Neural cell (in vitro differentiated cells): ENCODE measurements at regions not wholly inside any gene's neighbourhood (a gene's known extent, or its start where the extent isn't known, plus 50 kb on each side); places are given as distances from the start of the nearest gene placed in this dataset.
"Not testable (repeated sequence)": the region's sequence is repeated elsewhere in the genome, so short reads cannot be mapped to it uniquely, and the experiment has no call there.

ENCODE experiments used
- H2AFZ ChIP-seq: fragments of 200-600, 300-800 bp; sonication (generic), shearing (Covaris generic); 2 replicates; pipeline ENCODE4 v1.6.0; 2014; ENCODE audit warnings: low read depth, mild to moderate bottlenecking, antibody characterized with exemption, low read length, moderate library complexity
- H3F3A ChIP-seq: fragments of 200-600 bp; shearing (Covaris generic); 2 replicates; pipeline ENCODE4 v1.6.1; 2016; ENCODE audit warnings: mild to moderate bottlenecking, moderate library complexity, mixed read lengths, antibody characterized with exemption, low read length; ENCODE audit not compliant: insufficient read depth, poor library complexity, severe bottlenecking
- H3K27ac ChIP-seq: fragments of 200-600, 300-800 bp; sonication (generic), shearing (Covaris generic); 2 replicates; pipeline ENCODE4 v1.5.1; 2014; ENCODE audit warnings: mild to moderate bottlenecking, low read length, moderate library complexity
- H3K27me3 ChIP-seq: fragments of 300-800, 200-600 bp; sonication (generic), shearing (Covaris generic); 2 replicates; pipeline ENCODE4 v1.6.0; 2014; ENCODE audit warnings: mild to moderate bottlenecking, low read depth, low read length, moderate library complexity; ENCODE audit not compliant: insufficient read depth
- H3K36me3 ChIP-seq: fragments of 300-800, 200-600 bp; sonication (generic), shearing (Covaris generic); 2 replicates; pipeline ENCODE4 v1.5.1; 2014; ENCODE audit warnings: mild to moderate bottlenecking, antibody characterized with exemption, low read length, moderate library complexity; ENCODE audit not compliant: insufficient read depth
- H3K4me2 ChIP-seq: fragments of 300-800, 200-600 bp; sonication (generic), shearing (Covaris generic); 2 replicates; pipeline ENCODE4 v1.6.0; 2014; ENCODE audit warnings: mild to moderate bottlenecking, low read length
- H3K4me3 ChIP-seq: fragments of 300-800, 200-600 bp; sonication (generic), shearing (Covaris generic); 2 replicates; pipeline ENCODE4 v1.5.1; 2014; ENCODE audit warnings: mild to moderate bottlenecking, low read length, moderate library complexity
- H3K79me2 ChIP-seq: fragments of 200-600 bp; shearing (Covaris generic); replicated peaks from 2 replicates; pipeline ENCODE4 v1.6.0; 2014; ENCODE audit warnings: mild to moderate bottlenecking, low read length, moderate library complexity; ENCODE audit not compliant: insufficient read depth
- H3K9ac ChIP-seq: fragments of 300-800, 200-600 bp; sonication (generic), shearing (Covaris generic); 2 replicates; pipeline ENCODE4 v1.6.1; 2016; ENCODE audit warnings: mild to moderate bottlenecking, low read length, mixed read lengths
- H3K9me2 ChIP-seq: fragments of 200-600 bp; shearing (Covaris generic); 2 replicates; pipeline ENCODE4 v1.6.1; 2016; ENCODE audit warnings: mild to moderate bottlenecking, low read length, mixed read lengths; ENCODE audit not compliant: insufficient read depth
- H3K9me3 ChIP-seq: fragments of 200-600, 300-800 bp; sonication (generic), shearing (Covaris generic); 2 replicates; pipeline ENCODE4 v1.6.1; 2016; ENCODE audit warnings: mild to moderate bottlenecking, mixed run types, low read length, moderate library complexity, mixed read lengths
- H4K20me1 ChIP-seq: fragments of 200-600 bp; shearing (Covaris generic); 2 replicates; pipeline ENCODE4 v1.6.1; 2016; ENCODE audit warnings: mild to moderate bottlenecking, mixed run types; ENCODE audit not compliant: insufficient read depth
- EP300 ChIP-seq: fragments of 450-650 bp; conservative IDR thresholded peaks from 2 replicates; pipeline ENCODE4 v1.6.1; 2014; ENCODE audit warnings: antibody characterized with exemption, mild to moderate bottlenecking, moderate library complexity; ENCODE audit not compliant: poor library complexity, severe bottlenecking
- EZH2 ChIP-seq: fragments of 200-600, 300-800 bp; shearing (Covaris generic), sonication (generic); IDR thresholded peaks from 2 replicates; pipeline ENCODE4 v1.6.1; 2014; ENCODE audit warnings: antibody characterized with exemption, low read length, borderline replicate concordance, mild to moderate bottlenecking; ENCODE audit not compliant: insufficient read depth, poor library complexity, severe bottlenecking
- MXI1 ChIP-seq: fragments of 450-650 bp; conservative IDR thresholded peaks from 2 replicates; pipeline ENCODE4 v1.6.1; 2014; ENCODE audit warnings: antibody characterized with exemption, mild to moderate bottlenecking; ENCODE audit not compliant: poor library complexity, severe bottlenecking
- POLR2AphosphoS5 ChIP-seq: IDR thresholded peaks from 2 replicates; pipeline ENCODE4 v1.6.1; 2012
- RAD21 ChIP-seq: fragments of 450-650 bp; conservative IDR thresholded peaks from 2 replicates; pipeline ENCODE4 v1.6.1; 2014; ENCODE audit warnings: antibody characterized with exemption, mild to moderate bottlenecking, moderate library complexity
- SMC3 ChIP-seq: fragments of 450-650 bp; conservative IDR thresholded peaks from 2 replicates; pipeline ENCODE4 v1.6.1; 2014; ENCODE audit warnings: antibody characterized with exemption, mild to moderate bottlenecking, moderate library complexity; ENCODE audit not compliant: poor library complexity
- TAF1 ChIP-seq: IDR thresholded peaks from 2 replicates; pipeline ENCODE4 v1.6.1; 2012; ENCODE audit warnings: low read depth
- TF ChIP-seq, protein P1 (sequence below): fragments of 450-650 bp; IDR thresholded peaks from 2 replicates; pipeline ENCODE4 v1.5.1; 2014; ENCODE audit warnings: antibody characterized with exemption, mild to moderate bottlenecking, moderate library complexity; ENCODE audit not compliant: poor library complexity, severe bottlenecking
- TF ChIP-seq, protein P2 (sequence below): IDR thresholded peaks from 2 replicates; pipeline ENCODE4 v1.6.1; 2012; ENCODE audit warnings: borderline replicate concordance

DNA sequence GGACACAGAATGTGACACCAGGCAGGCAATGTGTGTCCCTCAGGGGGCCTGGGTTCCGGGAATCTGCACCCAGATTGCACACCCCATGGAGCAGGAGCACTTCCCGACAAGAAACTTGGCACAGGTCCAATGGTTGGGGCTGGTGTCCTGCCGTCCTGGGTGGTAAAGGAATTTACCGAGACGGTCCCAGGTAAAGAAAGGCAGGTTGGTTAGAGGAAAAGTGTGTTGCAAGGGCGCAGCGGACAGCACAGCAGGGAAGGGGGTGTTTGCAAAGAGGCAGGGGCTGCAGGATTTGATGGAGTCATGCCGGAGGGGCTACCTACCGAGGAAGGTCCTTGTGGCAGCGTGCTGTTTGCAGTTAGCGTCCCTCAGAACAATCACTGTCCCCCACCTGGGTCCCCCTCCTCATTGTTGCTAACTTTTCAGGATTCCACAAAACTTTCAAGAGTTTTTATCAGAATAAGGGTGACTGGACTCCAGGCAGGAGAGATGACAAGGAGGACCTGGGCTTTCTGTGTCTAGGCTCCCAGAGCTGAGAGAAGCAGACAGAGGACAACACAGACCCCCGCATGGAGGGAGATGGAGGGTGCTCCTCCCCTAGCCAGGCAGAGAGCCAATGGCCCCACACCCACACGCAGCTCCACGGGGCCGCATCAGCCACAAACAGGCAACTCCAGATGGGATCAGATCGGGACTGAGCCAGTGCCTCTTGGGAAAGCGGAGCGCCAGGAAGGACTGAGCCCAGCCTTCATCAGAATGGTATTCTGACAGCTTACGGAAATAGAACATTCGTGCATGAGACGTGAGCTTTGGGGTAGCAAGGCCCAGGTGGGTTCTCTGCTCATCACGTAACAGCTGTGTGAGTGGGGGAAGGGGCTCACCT lies 1423.9 kb downstream of the BRD1 start:
- H3K9me3 ChIP-seq, result no peaks in the 10 kb centered on the region
- H3K4me2 ChIP-seq, result no peak overlapping the region
- H3F3A ChIP-seq, result no peaks in the 10 kb centered on the region
- no peak overlapping the region for H3K27ac ChIP-seq
- no peaks in the 10 kb centered on the region for H3K9me2 ChIP-seq
- no peaks in the 10 kb centered on the region for H4K20me1 ChIP-seq
- H3K36me3 ChIP-seq, result no peaks in the 10 kb centered on the region
- no peak overlapping the region for H3K9ac ChIP-seq
- no peak overlapping the region for H2AFZ ChIP-seq
- no peaks in the 10 kb centered on the region for H3K27me3 ChIP-seq
- no peak overlapping the region for H3K4me3 ChIP-seq
- no peaks in the 10 kb centered on the region for H3K79me2 ChIP-seq
- TF ChIP-seq SMC3, result no peak
- TF ChIP-seq, protein P1, sequence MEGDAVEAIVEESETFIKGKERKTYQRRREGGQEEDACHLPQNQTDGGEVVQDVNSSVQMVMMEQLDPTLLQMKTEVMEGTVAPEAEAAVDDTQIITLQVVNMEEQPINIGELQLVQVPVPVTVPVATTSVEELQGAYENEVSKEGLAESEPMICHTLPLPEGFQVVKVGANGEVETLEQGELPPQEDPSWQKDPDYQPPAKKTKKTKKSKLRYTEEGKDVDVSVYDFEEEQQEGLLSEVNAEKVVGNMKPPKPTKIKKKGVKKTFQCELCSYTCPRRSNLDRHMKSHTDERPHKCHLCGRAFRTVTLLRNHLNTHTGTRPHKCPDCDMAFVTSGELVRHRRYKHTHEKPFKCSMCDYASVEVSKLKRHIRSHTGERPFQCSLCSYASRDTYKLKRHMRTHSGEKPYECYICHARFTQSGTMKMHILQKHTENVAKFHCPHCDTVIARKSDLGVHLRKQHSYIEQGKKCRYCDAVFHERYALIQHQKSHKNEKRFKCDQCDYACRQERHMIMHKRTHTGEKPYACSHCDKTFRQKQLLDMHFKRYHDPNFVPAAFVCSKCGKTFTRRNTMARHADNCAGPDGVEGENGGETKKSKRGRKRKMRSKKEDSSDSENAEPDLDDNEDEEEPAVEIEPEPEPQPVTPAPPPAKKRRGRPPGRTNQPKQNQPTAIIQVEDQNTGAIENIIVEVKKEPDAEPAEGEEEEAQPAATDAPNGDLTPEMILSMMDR, result no peak
- TF ChIP-seq RAD21, result no peak
- TF ChIP-seq EZH2, result no peak
- TF ChIP-seq EP300, result no peak
- TF ChIP-seq, protein P2, sequence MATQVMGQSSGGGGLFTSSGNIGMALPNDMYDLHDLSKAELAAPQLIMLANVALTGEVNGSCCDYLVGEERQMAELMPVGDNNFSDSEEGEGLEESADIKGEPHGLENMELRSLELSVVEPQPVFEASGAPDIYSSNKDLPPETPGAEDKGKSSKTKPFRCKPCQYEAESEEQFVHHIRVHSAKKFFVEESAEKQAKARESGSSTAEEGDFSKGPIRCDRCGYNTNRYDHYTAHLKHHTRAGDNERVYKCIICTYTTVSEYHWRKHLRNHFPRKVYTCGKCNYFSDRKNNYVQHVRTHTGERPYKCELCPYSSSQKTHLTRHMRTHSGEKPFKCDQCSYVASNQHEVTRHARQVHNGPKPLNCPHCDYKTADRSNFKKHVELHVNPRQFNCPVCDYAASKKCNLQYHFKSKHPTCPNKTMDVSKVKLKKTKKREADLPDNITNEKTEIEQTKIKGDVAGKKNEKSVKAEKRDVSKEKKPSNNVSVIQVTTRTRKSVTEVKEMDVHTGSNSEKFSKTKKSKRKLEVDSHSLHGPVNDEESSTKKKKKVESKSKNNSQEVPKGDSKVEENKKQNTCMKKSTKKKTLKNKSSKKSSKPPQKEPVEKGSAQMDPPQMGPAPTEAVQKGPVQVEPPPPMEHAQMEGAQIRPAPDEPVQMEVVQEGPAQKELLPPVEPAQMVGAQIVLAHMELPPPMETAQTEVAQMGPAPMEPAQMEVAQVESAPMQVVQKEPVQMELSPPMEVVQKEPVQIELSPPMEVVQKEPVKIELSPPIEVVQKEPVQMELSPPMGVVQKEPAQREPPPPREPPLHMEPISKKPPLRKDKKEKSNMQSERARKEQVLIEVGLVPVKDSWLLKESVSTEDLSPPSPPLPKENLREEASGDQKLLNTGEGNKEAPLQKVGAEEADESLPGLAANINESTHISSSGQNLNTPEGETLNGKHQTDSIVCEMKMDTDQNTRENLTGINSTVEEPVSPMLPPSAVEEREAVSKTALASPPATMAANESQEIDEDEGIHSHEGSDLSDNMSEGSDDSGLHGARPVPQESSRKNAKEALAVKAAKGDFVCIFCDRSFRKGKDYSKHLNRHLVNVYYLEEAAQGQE, result no peak
- TF ChIP-seq TAF1, result no peak
- no peak for TF ChIP-seq POLR2AphosphoS5
- TF ChIP-seq MXI1, result no peak

DNA sequence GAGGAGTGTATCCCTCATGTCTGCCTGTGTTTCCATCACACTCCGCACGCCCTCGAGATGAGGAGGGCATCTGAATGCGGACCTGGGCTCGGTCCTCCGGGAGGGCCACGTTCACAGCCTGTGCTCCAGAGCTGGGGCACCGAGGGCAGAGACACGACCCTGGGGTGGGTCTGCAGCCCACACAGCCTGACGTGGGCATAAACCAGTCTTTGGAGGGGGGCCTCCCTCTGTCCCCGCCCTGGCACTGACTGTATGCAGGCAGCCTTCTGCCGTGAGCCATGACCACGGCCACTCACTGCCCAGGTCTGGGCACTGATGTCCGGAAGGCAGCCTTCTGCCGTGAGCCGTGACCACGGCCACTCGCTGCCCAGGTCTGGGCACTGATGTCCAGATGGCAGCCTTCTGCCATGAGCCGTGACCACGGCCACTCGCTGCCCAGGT lies 1425.1 kb downstream of the BRD1 start:
- Histone ChIP-seq H3K79me2 (no peaks in the 10 kb centered on the region), H3K9me3 (peaks cover under 1% of the 10 kb centered on the region), H2AFZ (no peak overlapping the region), H3K4me2 (no peak overlapping the region), H3K9ac (no peak overlapping the region), H3K9me2 (no peaks in the 10 kb centered on the region), H4K20me1 (no peaks in the 10 kb centered on the region), H3K4me3 (no peak overlapping the region), H3K27me3 (no peaks in the 10 kb centered on the region), H3F3A (no peaks in the 10 kb centered on the region), H3K36me3 (no peaks in the 10 kb centered on the region), H3K27ac (no peak overlapping the region)
- TF ChIP-seq POLR2AphosphoS5, result no peak

DNA sequence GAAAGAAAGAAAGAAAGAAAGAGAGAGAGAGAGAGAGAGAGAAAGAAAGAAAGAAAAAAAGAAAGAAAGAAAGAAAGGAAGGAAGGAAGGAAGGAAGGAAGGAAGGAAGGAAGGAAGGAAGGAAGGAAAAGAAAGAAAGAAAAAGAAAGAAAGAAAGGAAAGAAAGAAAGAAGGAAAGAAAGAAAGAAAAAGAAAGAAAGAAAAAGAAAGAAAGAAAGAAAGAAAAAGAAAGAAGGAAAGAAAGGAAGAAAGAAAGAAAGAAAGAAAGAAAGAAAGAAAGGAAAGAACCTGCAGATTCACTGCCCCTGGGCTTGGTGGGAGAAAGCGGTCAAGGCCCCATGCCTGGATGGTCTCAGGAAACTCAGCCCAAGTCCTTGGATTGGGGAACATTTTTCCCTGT lies 1426.2 kb downstream of the BRD1 start:
- H3K4me2 ChIP-seq, H3K9me2 ChIP-seq, H2AFZ ChIP-seq, H4K20me1 ChIP-seq, H3K79me2 ChIP-seq, H3K36me3 ChIP-seq, H3K4me3 ChIP-seq, H3F3A ChIP-seq, H3K9ac ChIP-seq, H3K27ac ChIP-seq, H3K27me3 ChIP-seq, H3K9me3 ChIP-seq: not testable (repeated sequence)
